Tongue (tissue), 2 donors: ENCODE measurements at regions not wholly inside any gene's neighbourhood (a gene's known extent, or its start where the extent isn't known, plus 50 kb on each side); places are given as distances from the start of the nearest gene placed in this dataset. TPM values are rescaled to one million over a fixed set of nuclear protein-coding genes. Genes with fewer than 3 reads are reported as not detected.
"Not testable (repeated sequence)": the region's sequence is repeated elsewhere in the genome, so short reads cannot be mapped to it uniquely, and the experiment has no call there.

Source experiments
- DNase-seq: peaks from one replicate; pipeline ENCODE4 v3.0.0-alpha.2; 2015
- small RNA-seq: library from RNA; depleted of rRNA; stranded (forward); fragments of <200 nt; gene quantifications from one replicate; pipeline ENCODE3, GENCODE V24; 2014; ENCODE audit warnings: low replicate concordance

DNA sequence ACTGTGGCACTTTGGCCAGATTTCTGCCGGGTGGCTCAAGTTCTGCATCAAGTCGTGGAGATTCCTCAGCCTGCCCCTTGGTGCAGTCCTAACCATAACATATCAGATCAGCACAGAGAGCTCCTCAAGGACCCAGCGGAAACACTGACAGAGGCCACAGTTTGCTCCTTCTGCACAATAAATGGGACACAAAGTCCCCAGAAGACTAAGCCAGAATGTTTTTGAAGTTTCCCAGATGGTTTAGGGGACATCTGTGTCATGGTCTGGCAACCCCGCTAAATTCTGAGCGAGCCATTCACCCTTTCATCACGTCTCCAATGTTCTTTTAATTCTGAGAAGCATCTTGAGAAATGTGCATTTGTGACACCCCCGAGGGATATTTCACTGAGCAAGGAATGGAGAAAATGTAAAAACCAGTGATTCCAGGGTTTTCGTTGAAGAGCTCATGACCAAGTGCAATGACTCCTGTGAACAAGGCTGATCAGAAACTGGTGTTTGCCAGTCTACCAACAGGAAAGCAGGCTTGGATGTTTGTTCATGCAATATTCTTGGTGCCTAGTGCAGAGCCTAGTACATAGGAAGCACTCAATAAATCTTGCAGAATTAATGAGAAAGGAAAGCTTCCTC, 64.8 kb upstream of the LMCD1 start:
- DNase-seq, result no peak

DNA sequence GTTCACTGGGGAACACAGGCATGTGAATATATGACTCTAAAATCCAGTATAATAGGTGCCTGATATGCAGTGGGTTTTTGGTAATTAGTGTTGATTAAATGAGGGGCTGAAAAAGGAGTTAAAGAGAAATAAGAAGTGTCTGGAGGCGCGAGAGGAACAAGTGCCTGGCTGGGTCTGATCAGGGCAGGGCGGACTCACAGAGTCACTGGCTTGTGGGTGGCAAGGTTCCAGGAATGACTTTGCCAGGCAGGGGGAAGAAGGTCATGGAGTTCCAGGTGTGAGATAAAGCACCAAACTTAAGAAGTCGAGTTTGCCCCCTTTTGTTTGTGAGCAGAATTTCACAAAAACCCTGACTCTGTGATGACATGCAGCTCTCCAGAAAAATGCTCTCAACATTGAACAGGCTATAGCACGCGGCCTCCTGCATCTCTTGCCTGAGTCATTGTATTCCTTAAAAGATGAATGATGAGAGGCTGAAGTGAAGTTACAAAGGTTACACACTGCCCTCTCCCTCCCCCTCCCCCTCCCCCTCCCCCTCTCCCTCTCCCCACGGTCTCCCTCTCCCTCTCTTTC, 63.0 kb upstream of the LMCD1 start:
- no peak for DNase-seq

DNA sequence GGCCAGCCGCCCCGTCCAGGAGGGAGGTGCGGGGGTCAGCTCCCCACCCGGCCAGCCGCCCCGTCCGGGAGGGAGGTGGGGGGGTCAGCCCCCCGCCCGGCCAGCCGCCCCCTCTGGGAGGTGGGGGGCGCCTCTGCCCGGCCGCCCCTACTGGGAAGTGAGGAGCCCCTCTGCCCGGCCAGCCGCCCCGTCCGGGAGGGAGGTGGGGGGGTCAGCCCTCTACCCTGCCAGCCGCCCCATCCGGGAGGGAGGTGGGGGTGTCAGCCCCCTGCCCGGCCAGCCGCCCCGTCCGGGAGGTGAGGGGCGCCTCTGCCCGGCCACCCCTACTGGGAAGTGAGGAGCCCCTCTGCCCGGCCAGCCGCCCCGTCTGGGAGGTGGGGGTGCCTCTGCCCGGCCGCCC, 61.5 kb upstream of the LMCD1 start:
- DNase-seq, result not testable (repeated sequence)

DNA sequence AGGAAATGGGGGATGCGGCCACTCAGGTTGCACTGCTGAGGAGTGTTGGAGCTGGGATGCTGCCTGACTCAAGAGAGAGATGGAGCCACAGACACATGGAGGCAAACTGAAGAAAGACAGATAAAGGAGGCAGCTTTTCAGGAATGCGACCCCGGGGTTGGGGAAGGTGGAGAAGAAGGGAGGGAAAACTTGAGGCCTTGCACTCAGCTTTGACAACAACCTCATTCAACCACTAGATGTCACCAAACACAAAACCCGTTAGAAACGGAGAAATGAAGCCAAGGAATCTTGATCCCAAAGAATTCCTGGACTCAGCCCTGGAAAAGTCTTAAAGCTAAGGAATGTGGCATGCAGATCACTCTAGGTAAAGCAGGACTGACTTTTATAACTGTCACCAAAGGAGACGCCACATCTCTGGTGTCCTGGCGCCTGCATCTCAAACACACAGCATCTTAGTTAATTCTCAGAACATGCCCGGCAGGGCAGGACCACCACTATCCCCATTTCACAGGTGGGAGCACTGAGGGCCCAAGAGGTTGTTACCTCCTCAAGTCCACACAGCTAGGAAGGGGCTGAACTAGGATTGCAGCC, 59.6 kb upstream of the LMCD1 start:
- DNase-seq, result peak; percentile 92

DNA sequence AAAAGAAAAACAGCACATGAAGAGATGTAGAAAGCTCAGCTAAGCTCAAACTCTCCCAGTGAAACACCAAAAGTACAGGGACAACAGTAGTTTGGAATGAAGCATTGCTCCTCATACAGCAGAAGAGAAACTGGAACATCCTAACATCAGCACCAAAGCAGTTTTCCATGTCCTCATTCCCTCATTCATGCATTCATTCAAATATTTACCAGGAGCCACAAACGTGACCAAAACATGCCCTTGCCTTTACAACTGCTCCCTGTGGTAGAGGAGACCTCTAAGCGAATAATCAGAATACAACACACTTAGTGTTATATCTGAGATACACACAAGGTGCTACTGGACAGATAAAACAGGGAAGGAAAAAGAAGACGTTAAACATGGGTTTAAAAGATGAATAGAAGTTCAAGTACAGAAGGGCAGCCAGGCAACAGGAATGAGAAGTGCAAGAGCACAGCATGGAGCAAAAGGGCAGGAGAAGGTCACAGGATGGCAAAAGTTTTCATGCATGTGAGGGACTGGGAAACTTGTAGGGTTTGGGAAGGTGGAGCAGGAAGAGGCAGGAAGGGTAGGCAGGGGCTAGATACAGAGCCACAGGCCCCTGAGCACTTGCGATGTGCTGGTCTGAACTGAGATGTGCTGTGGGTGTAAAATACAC, 58.5 kb upstream of the LMCD1 start:
- DNase-seq, result peak; percentile 15

DNA sequence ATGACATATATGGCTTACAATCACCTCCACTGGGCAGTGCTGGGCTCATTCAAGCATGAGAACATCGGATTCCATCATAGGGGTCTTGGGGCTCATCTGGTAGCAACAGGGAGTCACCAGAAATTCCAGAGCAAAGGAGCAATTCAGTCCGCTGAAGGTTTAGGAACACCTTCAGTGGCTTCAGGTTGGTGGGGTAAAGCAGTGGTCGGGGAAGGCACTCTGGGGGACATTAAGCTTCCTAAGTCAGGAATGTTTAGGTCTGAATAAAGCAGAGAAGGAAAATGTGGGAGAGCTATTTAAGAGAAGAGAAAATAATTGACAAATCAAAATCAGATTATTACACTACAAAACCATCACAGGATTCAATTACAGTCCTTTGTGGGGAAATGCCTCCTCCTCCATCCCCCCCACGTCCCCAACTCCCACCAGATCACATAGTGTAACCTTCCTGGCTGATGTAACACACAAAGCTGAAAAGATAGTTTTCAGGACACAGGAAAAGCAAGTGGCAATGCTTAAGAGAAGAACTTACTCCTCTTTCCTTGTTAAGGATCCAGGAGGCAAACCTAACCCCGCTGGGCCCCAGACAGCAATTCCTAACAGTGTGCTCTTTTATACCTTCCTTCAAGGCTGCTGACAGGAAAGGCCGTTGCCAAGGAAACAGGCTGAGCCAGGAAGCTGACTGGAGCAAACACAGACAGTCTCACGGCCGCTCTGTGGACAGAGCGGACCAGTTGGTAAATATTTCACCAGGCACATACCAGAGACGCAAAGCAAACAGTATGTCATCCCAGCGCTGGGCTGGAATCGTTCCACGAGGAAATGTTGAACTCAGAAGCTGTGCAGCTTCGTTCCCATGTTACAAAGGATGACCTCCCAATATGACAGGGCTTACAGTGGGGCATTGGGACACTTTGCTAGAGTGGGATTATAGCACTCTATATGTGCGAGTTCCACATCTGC, 57.5 kb upstream of the LMCD1 start:
- peak; percentile 95 for DNase-seq

DNA sequence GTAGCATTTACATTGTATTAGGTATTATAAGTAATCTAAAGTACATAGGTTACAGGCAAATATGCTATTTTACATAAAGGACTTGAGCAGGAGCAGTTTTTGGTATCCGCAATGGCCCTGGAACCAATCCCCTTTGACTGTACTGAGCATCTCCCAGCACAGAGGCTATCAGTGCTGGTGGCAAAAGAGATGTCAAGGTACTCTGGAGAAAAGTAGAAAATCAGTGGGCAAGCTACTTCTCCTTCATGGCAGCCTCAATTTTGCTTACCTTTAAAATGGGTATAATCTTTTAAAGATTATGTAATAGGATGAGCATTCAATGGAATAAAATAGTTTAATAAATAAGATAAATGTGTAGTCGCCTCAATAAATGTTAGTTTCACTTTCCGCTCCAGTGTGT, 56.7 kb upstream of the LMCD1 start:
- no peak for DNase-seq

DNA sequence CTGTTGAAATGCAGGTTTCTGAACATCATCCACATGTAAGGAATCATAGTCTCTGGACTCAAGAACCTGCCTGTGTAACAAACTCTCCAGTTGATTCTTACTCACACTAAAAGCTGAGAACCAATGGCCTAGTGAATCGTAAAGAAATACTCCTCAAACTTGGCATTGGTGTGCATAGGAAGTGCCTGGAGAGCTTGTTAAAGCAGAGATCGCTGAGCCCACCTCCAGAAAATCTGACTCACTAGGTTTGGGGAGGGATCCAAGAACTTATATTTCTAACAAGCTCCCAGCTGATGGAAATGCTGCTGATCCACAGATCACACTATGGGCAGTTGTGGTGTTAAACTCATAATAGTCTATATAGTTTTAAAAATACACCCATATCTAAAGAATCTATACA, 55.8 kb upstream of the LMCD1 start:
- peak; percentile 80 for DNase-seq

DNA sequence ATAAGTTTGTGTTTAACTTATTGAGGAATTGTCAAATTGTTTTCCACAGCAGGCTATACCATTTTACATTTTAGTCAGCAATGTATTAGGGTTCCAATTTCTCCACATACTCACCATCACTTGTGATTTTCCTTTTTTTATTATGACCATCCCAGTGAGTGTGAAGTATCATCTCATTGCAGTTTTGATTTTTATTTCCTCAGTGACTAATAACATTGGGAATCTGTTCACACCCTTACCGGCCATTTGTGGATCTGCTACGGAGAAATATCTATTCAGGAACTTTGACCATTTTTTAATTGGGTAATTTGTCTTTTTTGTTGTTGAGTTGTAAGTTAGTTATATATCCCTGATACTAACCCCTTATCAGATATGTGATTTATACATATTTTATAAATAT, 54.8 kb upstream of the LMCD1 start:
- DNase-seq, result no peak

DNA sequence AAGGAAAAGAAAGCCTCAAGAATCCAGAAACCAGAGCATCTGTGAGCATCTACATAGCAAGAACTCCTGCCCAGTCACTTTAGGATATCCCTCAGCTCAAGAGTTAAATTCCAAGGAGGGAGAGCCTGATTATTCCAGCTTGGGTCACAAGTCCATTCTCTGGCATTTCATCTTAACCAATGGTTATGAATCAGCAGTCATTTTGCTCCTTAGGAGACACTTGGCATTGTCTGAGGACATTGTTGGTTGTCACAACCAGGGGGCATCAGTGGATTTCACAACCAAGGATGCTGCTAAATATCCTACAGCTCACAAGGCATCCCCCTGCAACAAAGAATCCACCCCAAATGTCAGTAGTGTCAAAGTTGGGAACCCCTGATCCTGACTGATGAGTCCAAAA, 51.0 kb upstream of the LMCD1 start:
- no peak for DNase-seq

DNA sequence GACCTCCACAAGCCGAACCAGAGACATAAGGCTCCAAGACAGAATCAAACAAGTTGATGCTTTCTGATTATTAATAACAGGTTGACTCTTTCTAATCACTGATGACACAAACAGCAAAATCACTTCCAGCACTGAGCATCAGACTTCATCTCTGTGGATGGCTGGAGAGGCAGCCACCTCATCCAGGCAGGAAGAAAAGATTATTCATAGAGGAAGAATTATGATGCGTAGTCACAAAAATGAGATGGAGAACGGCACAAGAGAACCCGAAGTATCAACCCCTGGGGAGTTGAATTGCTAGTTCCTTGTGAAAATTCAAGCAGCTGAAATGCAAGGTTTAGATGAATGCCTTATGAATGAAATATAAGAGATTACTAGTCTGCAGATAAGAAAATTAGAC, 49.9 kb upstream of the LMCD1 start:
- DNase-seq, result no peak

Small RNAs in the stretch of these regions (small RNA-seq; reads per million reads assigned to genes)
- not detected for gene RNU4ATAC17P
